ENCODE measurements at regions not wholly inside any gene's neighbourhood (a gene's known extent, or its start where the extent isn't known, plus 50 kb on each side); places are given as distances from the start of the nearest gene placed in this dataset.
"Not testable (repeated sequence)": the region's sequence is repeated elsewhere in the genome, so short reads cannot be mapped to it uniquely, and the experiment has no call there.

DNA sequence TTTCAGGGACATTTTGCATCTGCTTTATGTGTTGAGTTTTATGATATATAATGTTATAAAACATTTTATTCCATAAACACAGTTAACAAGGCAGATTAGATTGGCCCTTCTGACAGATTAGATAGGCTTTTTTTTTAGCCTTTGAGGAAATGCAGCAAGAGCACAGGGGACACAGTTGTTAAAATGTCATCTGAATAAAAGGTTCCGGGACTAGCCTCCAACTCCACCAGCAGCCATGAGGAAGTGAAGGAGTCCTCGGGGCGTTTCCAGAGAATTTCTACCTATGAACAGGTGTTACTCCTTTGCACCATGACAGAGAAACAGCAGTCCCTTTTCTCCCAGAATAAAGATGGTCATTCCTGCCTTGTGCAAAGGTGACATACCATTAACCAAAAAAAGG, 167.8 kb upstream of the KBTBD8 start:
- H3K27ac ChIP-seq, result no peak overlapping the region
- no peak overlapping the region for H3K4me3 ChIP-seq
- no peak for DNase-seq (ENCODE audit: low spot score)
- TF ChIP-seq, protein P1, sequence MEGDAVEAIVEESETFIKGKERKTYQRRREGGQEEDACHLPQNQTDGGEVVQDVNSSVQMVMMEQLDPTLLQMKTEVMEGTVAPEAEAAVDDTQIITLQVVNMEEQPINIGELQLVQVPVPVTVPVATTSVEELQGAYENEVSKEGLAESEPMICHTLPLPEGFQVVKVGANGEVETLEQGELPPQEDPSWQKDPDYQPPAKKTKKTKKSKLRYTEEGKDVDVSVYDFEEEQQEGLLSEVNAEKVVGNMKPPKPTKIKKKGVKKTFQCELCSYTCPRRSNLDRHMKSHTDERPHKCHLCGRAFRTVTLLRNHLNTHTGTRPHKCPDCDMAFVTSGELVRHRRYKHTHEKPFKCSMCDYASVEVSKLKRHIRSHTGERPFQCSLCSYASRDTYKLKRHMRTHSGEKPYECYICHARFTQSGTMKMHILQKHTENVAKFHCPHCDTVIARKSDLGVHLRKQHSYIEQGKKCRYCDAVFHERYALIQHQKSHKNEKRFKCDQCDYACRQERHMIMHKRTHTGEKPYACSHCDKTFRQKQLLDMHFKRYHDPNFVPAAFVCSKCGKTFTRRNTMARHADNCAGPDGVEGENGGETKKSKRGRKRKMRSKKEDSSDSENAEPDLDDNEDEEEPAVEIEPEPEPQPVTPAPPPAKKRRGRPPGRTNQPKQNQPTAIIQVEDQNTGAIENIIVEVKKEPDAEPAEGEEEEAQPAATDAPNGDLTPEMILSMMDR (IDR thresholded peaks at IDR 0.05), result no peak

DNA sequence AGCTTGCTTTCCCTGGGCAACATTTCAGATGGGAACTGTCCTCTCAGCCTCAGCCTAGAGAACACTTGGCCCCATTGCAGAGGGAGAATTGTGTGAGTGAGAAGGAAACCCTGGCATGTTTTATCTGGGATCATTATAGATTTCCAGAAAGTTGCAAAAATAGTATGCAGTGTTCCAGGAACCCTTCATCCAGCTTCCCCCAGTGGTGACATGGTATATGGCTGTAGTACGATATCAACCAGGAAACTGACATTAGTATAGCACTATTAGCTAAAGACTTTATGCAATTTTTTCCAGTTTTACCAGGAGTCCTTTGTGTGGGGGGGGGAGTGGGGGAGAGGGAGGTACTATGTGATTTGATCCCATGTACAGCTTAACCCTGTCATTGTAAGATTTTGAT, 166.2 kb upstream of the KBTBD8 start:
- Histone ChIP-seq H3K27ac (no peak overlapping the region), H3K4me3 (no peak overlapping the region)
- no peak for DNase-seq (ENCODE audit: low spot score)
- TF ChIP-seq, protein P1 (IDR thresholded peaks at IDR 0.05), result no peak

DNA sequence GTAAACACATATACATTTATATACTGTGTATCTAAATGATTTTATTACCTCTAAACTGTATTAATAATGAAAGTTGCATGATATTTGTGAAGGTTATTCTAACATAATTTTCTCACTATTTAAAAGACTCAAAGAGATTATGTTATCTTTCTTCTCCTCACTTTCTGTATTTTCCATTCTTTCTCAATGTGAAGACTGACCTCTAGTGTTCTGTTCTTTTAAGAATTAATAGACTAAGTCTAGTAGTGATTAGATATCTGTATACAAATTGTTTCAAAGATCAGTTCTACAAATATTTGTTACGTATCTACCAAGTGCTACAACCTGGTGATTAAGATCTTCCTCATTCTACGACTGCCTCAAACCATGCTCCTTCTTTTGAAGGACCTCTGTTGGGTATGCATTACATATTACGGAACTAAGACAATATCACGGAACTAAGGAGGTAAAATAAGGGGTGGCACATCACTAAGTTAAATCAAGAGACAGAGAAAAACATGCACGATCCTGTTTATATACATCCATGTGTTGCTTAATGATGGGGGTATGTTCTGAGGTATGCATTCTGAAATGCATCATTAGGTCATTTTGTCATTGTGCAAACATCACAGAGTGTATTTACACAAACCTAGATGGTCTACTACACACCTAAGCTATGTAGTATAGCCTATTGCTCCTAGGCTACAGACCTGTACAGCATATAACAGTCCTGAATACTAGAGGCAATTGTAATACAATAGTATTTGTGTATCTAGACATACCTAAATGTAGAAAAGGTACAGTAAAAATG, 161.5 kb upstream of the KBTBD8 start:
- TF ChIP-seq, protein P1 (IDR thresholded peaks at IDR 0.05), result no peak
- no peak overlapping the region for H3K27ac ChIP-seq
- DNase-seq (ENCODE audit: low spot score), result no peak
- no peak overlapping the region for H3K4me3 ChIP-seq

DNA sequence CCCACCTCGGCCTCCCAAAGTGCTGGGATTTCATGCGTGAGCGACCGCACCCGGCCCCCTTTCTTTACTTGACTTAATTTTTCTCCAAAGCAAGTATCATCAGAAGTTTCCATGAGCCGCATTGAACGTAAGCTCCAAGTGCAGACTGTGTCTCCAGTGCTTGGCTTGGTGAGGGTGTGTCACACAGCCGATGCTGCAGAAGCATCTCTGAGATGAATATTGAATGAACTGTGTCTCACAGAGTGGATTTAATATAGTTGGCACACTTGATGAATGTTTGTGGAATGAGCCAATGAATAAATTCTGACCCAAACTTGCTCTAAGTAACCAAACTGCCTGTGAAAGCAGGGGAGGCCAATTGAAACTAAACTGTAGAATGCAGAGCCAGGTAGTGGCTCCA, 159.4 kb upstream of the KBTBD8 start:
- no peak overlapping the region for H3K27ac ChIP-seq
- no peak for DNase-seq (ENCODE audit: low spot score)
- no peak overlapping the region for H3K4me3 ChIP-seq
- TF ChIP-seq, protein P1 (IDR thresholded peaks at IDR 0.05), result no peak

DNA sequence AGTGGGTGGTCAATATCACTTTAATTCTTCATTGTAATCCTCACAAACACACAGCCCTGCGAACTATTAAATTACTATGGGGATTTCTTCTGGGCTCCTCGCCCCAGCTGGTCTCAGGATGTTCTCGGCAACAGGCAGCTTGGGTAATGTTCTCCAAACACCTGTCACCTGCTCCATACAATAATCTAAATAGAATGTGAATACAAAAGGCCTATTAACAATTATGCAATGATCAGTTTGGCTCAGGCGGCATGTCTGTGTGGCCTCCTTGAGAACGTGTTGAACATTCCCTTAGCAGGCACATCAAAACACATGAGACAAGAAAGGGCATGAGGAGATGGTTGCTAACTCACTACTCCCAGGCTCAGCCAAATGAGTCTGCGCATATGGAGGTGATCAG, 158.6 kb upstream of the KBTBD8 start:
- DNase-seq (ENCODE audit: low spot score), result no peak
- no peak overlapping the region for H3K4me3 ChIP-seq
- no peak overlapping the region for H3K27ac ChIP-seq
- TF ChIP-seq, protein P1 (IDR thresholded peaks at IDR 0.05), result no peak

DNA sequence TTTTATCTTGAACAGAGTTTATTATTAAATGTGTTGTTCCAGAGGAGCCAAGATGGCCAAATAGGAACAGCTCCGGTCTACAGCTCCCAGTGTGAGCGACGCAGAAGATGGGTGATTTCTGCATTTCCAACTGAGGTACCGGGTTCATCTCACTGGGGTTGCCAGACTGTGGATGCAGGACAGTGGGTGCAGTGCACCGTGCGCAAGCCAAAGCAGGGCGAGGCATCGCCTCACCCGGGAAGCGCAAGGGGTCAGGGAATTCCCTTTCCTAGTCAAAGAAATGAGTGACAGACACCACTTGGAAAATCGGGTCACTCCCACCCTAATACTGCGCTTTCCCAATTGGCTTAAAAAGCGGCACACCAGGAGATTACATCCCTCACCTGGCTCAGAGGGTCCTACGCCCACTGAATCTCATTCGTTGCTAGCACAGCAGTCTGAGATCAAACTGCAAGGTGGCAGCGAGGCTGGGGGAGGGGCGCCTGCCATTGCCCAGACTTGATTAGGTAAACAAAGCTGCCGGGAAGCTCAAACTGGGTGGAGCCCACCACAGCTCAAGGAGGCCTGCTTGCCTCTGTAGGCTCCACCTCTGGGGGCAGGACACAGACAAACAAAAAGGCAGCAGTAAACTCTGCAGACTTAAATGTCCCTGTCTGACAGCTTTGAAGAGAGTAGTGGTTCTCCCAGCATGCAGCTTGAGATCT, 155.2 kb upstream of the KBTBD8 start:
- H3K4me3 ChIP-seq; DNase-seq (ENCODE audit: low spot score); H3K27ac ChIP-seq: not testable (repeated sequence)

DNA sequence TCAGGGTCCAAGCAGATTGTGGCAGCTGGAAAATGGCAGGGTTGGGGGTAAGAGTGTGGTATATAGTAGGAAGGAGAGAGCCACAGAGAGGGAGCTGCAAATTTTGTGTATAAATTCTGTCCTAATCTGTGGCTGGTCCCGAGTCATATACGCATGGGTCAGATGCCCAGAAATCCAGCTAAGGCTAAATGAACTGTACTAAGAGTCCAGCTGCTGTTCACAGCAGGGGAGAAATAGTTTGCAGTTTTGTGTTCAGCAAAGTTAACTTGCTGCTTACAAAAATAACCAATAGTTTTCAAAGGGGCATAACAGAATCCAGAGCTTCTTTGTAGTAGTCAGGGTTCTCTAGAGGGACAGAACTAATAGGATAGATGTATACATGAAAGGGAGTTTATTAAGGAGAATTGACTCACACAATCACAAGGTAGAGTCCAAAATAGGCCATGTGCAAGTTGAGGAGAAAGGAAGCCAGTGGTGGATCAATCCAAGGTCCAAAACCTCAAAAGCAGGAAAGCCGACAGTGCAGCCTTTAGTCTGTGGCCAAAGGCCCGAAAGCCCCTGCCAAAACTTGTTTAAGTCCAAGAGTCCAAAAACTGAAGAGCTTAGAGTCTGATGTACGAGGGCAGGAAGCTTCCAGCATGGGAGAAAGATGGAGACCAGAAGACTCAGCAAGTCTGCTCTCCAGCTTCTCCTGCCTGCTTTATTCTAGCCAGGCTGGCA, 146.1 kb upstream of the KBTBD8 start:
- no peak for DNase-seq (ENCODE audit: low spot score)
- Histone ChIP-seq H3K4me3 (no peak overlapping the region), H3K27ac (no peak overlapping the region)
- TF ChIP-seq, protein P1 (IDR thresholded peaks at IDR 0.05), result no peak
